ENCODE measurements at regions not wholly inside any gene's neighbourhood (a gene's known extent, or its start where the extent isn't known, plus 50 kb on each side); places are given as distances from the start of the nearest gene placed in this dataset.
A peak's percentile ranks its signal among the peaks of the same experiment; 100 is the strongest.

DNA sequence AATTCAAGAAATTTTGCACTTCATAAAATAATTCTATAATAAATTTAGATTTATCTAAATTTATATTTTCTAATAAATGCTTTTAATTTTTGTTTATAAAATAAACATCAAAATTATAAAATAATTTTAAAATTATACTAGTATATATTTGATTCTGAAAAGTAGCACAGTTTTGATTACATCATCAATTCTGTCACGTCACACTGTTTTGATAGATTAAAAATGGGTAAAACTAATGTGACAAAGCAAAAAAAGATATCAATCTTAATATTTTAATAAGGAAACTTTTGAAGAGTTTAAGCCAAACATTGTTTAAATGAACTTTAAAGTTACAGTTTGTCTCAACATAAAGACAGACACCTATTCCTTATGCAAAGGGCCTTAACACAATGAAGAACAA is 1001.8 kb downstream of the KCNT2 start:
- H3K27me3 ChIP-seq (replicated peaks): no peaks in the 10 kb centered on the region
- H3K4me3 ChIP-seq: no peak overlapping the region
- H3K9me3 ChIP-seq (replicated peaks): no peaks in the 10 kb centered on the region; the same call in 1 of the 2 replicates

DNA sequence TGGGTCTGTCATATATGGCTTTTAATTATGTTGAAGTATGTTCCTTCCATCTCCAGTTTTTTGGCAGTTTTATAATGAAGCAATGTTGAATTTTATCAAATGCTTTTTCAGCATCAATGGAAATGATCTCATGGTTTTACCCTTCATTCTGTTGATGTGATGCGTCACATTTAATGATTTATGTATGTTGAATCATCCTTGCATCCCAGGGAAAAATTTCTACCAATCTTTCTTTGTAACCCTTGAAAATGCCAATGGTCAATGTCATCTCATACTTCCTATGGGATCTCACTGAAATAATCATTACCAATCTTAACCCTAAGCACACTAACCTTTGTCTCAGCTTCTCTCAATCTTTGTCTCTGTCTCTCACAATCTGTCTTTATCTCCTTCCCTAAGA is 1004.0 kb downstream of the KCNT2 start:
- no peaks in the 10 kb centered on the region for H3K27me3 ChIP-seq (replicated peaks)
- no peak overlapping the region for H3K27ac ChIP-seq
- no peak for DNase-seq (ENCODE audit: low read depth in 1 of 2, low spot score in 2 of 2)
- no peaks in the 10 kb centered on the region for H3K4me1 ChIP-seq (replicated peaks)
- H3K4me3 ChIP-seq: no peak overlapping the region
- no peaks in the 10 kb centered on the region for H3K36me3 ChIP-seq
- H3K9me3 ChIP-seq (replicated peaks): no peaks in the 10 kb centered on the region; the same call in 1 of the 2 replicates

More for the DNA sequence above, 1001.8 kb downstream of the KCNT2 start:
- Histone ChIP-seq H3K36me3 (no peaks in the 10 kb centered on the region), H3K27ac (no peak overlapping the region), H3K4me1 (replicated peaks) (no peaks in the 10 kb centered on the region)
- no peak for DNase-seq (ENCODE audit: low read depth in 1 of 2, low spot score in 2 of 2)

DNA sequence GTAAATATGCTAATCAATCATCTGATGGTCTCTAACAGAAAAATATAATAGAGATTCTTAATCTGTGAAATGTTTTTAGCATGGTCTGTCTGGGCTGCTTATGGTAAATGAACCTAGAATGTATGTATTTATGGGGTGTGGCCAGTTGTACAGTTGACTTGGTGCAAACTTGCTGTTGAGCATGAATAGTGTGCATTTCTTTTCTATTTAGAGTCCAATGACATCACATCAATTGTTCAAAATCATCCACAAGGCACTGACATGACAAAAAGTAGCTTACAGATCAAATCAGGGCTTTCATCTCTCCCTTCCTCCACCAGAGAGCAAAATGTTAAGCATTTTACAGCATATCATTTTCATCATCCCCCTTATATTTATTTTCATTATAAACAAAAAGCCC is 1010.3 kb downstream of the KCNT2 start:
- no peaks in the 10 kb centered on the region for H3K36me3 ChIP-seq
- H3K27ac ChIP-seq: no peak overlapping the region
- no peaks in the 10 kb centered on the region for H3K9me3 ChIP-seq (replicated peaks)
- H3K4me3 ChIP-seq: no peak overlapping the region
- no peaks in the 10 kb centered on the region for H3K4me1 ChIP-seq (replicated peaks)
- DNase-seq (ENCODE audit: low read depth in 1 of 2, low spot score in 2 of 2): no peak
- H3K27me3 ChIP-seq (replicated peaks): no peaks in the 10 kb centered on the region

DNA sequence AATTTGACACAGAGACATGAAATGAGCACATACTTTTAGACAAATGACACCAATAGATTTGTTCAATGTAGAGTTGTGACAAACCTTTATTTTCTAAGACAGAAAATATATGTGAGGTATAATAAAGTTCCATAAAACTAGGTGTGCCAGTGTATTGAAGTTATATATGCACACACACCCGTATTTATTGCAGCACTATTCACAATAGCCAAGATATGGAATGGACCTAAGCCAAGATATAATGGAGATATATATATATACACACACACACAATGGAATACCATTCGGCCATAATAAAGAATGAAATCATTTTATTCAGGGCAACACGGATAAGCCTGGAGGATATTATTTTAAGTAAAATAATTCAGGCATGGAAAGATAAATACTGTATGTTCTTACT is 1013.5 kb downstream of the KCNT2 start:
- no peaks in the 10 kb centered on the region for H3K9me3 ChIP-seq (replicated peaks)
- H3K27ac ChIP-seq: no peak overlapping the region
- no peak for DNase-seq (ENCODE audit: low read depth in 1 of 2, low spot score in 2 of 2)
- H3K4me1 ChIP-seq (replicated peaks): no peaks in the 10 kb centered on the region
- no peak overlapping the region for H3K4me3 ChIP-seq
- H3K36me3 ChIP-seq: no peaks in the 10 kb centered on the region
- H3K27me3 ChIP-seq (replicated peaks): no peaks in the 10 kb centered on the region

DNA sequence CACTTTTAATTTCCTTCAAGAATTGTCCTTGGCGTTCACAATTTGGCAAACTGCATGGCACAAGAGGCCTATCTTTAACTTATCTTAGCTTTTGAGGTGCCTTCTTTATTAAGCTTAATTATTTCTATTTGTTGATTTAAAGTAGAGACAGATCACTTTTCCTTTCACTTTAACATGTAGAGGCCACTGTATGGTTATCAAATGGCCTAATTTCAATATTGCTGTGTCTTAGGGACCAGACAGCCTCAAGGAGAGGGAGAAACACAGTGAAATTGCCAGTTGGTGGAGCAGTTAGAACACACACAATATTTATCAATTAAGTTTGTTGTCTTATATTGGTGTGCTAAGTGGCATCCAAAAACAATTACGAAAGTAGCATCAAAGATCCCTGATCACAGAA is 1013.9 kb downstream of the KCNT2 start:
- no peaks in the 10 kb centered on the region for H3K4me1 ChIP-seq (replicated peaks)
- no peaks in the 10 kb centered on the region for H3K9me3 ChIP-seq (replicated peaks)
- DNase-seq (ENCODE audit: low read depth in 1 of 2, low spot score in 2 of 2): no peak
- H3K27me3 ChIP-seq (replicated peaks): no peaks in the 10 kb centered on the region
- H3K4me3 ChIP-seq: no peak overlapping the region
- H3K36me3 ChIP-seq: no peaks in the 10 kb centered on the region
- H3K27ac ChIP-seq: no peak overlapping the region

DNA sequence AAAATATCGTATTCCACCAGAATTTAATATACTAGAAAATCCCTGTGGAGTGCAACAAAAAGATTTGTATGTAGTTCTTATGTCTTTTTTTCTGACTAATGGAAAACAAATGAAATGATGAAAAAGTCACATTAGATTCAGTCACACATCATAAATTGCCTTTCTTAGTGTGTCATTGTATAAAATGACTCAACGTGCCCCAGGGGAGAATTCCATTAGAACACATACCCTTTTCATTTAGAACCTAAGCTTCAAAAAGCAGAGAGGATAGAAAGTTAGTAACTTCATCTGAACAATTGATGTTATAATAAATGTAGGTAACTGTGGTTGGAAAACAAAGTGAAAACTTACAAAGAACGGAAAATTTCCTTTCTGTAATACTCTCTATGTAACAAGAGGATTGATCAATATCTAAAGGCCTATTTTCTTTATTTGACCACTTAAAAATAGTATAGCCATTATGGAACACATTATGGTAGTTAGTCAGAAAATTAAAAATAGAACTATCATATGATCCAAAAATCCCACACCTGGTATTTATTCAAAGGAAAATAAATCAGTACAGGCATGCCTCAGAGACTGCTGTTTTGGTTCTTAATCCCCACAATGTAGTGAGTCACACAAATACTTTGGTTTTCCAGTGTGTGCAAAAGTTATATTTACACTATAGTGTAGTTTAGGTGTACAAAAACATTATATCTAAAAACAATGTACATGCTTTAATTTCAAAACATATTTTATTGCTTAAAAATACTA is 1016.1 kb downstream of the KCNT2 start:
- no peaks in the 10 kb centered on the region for H3K27me3 ChIP-seq (replicated peaks)
- no peaks in the 10 kb centered on the region for H3K4me1 ChIP-seq (replicated peaks)
- peak in 1 of 2 experiments; percentile 2 for DNase-seq (ENCODE audit: low read depth in 1 of 2, low spot score in 2 of 2)
- no peaks in the 10 kb centered on the region for H3K9me3 ChIP-seq (replicated peaks)
- no peaks in the 10 kb centered on the region for H3K36me3 ChIP-seq
- H3K27ac ChIP-seq: no peak overlapping the region
- no peak overlapping the region for H3K4me3 ChIP-seq

DNA sequence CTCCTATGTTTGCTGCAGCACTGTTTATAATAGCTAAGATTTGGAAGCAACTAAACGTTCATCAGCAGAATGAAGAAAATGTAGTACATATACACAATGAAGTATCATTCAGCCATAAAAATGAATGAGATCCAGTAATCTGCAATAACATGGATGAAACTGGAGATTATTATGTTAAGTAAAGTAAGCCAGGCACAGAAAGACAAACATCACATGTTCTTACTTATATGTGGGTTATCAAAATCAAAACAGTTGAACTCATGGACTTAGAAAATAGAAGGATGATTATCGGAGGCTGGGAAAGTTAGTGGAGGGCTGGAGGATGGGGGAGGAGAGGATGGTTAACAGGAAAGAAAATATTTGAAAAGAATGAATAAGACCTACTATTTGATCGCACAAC is 1017.6 kb downstream of the KCNT2 start:
- DNase-seq (ENCODE audit: low read depth in 1 of 2, low spot score in 2 of 2): no peak
- Histone ChIP-seq H3K9me3 (replicated peaks) (no peaks in the 10 kb centered on the region), H3K4me3 (no peak overlapping the region), H3K4me1 (replicated peaks) (no peaks in the 10 kb centered on the region), H3K27ac (no peak overlapping the region), H3K36me3 (no peaks in the 10 kb centered on the region), H3K27me3 (replicated peaks) (no peaks in the 10 kb centered on the region)

DNA sequence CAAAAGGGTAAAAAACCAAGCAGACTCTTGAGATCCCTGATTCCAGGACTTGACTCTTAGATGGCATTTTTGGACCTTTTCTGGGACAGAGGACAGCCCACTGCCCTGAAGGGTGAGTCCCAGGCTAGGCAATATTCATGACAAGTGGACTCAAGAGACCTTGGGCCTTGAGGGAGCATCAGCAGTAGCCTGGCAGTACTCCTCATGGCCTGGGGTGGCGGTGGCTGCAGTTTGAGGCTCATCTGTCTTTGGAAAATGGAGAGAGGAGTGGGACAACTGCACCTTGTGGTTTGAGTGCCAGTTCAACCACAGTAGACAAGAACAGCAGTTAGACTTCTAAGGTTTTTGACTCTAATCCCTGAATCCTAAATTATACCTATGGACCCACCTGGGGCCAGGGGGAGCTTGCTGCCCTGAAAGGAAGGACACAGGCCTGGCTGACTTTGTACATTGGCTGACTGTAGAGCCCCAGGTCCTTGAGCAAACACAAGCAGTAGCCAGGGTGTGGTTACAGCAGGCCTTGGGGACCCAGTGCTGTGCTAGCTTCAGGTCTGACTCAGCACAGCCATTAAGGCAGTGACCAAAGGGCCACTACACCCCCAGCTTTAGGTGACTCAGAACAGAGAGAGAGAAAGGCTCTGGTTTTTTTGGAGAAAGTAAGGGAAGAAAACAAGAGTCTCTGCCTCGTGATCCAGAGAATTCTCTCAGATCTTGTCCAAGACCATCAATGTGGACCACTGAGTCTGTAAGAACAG is 1023.2 kb downstream of the KCNT2 start:
- no peaks in the 10 kb centered on the region for H3K36me3 ChIP-seq
- no peak overlapping the region for H3K27ac ChIP-seq
- no peak for DNase-seq (ENCODE audit: low read depth in 1 of 2, low spot score in 2 of 2)
- H3K4me3 ChIP-seq: no peak overlapping the region
- no peaks in the 10 kb centered on the region for H3K27me3 ChIP-seq (replicated peaks)
- no peaks in the 10 kb centered on the region for H3K4me1 ChIP-seq (replicated peaks)
- no peaks in the 10 kb centered on the region for H3K9me3 ChIP-seq (replicated peaks)

DNA sequence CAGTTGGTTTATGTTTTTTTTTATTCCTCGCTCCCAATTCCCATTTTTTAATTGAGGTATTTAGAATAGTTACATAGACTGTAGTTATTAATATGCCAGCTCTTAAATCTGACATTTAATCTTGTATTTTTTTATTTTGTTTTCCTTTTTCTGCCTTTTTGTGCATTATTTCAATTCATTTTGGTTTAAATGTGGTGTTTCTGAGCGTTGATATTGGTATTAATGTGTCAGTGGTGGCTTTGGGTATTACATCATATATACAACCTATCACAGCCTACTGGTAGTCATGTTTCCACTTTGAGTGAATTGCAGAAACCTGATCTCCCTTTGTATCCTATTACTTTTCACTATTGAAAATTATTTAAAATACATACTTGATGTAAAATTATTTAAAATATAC is 1027.3 kb downstream of the KCNT2 start:
- no peak for DNase-seq (ENCODE audit: low read depth in 1 of 2, low spot score in 2 of 2)
- H3K27me3 ChIP-seq (replicated peaks): no peaks in the 10 kb centered on the region
- no peaks in the 10 kb centered on the region for H3K36me3 ChIP-seq
- no peaks in the 10 kb centered on the region for H3K4me1 ChIP-seq (replicated peaks)
- no peak overlapping the region for H3K27ac ChIP-seq
- H3K9me3 ChIP-seq (replicated peaks): 0 out of 2 replicates have a peak, but pooled peaks cover 4% of the 10 kb centered on the region
- no peak overlapping the region for H3K4me3 ChIP-seq

DNA sequence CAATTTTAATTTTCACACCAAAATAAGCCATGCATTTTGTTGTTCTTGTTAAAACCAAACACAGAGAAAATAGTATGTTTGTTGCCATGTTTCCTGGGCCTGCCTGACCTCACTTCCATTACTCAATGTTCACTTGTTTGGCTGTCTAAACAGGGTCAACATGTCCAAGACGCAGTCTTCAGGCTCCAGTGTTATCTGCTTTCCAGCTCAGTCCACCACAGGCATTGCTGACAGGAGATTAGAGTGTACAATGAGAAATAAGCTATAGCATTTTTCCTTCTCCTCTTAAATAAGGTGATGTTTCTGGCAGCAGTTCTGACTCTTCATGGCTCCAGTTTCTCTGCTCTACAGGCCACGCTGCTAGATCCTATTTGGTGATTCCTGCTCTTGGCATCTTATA is 1030.5 kb downstream of the KCNT2 start:
- Histone ChIP-seq H3K27me3 (replicated peaks) (no peaks in the 10 kb centered on the region), H3K36me3 (no peaks in the 10 kb centered on the region), H3K4me3 (no peak overlapping the region), H3K4me1 (replicated peaks) (no peaks in the 10 kb centered on the region), H3K27ac (no peak overlapping the region), H3K9me3 (replicated peaks) (0 out of 2 replicates have a peak, but pooled peaks cover 4% of the 10 kb centered on the region)
- no peak for DNase-seq (ENCODE audit: low read depth in 1 of 2, low spot score in 2 of 2)

DNA sequence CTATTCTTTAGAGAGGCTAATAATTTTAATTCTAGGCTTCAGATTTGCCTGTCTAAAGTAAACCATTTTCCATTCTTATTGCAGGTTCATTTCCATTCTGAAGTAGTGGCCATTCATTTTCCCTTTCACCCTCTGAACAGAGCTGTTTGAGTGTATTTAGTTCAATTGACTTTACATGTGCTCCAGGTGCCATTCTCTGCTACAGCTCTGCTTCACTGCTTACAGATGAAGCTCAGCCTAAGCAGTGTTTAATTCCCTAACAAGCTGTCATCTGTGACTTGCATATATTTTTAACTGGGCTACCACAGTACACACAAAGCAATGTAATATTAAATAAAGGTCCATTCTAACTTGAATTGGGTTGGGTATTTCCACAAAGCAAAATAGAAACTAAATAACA is 1031.6 kb downstream of the KCNT2 start:
- Histone ChIP-seq H3K27ac (no peak overlapping the region), H3K36me3 (no peaks in the 10 kb centered on the region), H3K4me1 (replicated peaks) (no peaks in the 10 kb centered on the region), H3K4me3 (no peak overlapping the region), H3K27me3 (replicated peaks) (no peaks in the 10 kb centered on the region), H3K9me3 (replicated peaks) (0 out of 2 replicates have a peak, but pooled peaks cover 4% of the 10 kb centered on the region)
- DNase-seq (ENCODE audit: low read depth in 1 of 2, low spot score in 2 of 2): no peak

DNA sequence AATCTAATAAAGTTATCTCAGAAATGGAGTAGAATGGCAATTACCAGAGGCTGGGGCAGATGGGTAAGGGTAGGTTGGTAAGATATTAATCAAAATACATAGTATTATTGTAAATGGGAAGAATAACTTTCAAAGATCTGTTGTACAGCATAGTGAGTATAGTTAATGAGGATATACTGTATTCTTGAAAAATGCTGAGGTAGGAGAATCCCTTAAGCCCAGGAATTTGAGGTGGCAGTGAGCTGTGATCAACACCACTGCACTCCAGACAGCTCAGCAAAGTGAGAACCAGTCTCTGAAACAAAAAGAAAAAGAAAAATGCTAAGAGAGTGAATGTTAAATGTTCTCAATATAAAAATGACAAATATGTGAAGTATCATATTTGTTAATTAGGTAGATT is 1033.7 kb downstream of the KCNT2 start:
- Histone ChIP-seq H3K4me3 (no peak overlapping the region), H3K4me1 (replicated peaks) (no peaks in the 10 kb centered on the region), H3K27ac (no peak overlapping the region), H3K27me3 (replicated peaks) (no peaks in the 10 kb centered on the region), H3K36me3 (no peaks in the 10 kb centered on the region), H3K9me3 (replicated peaks) (0 out of 2 replicates have a peak, but pooled peaks cover 4% of the 10 kb centered on the region)
- DNase-seq (ENCODE audit: low read depth in 1 of 2, low spot score in 2 of 2): no peak

DNA sequence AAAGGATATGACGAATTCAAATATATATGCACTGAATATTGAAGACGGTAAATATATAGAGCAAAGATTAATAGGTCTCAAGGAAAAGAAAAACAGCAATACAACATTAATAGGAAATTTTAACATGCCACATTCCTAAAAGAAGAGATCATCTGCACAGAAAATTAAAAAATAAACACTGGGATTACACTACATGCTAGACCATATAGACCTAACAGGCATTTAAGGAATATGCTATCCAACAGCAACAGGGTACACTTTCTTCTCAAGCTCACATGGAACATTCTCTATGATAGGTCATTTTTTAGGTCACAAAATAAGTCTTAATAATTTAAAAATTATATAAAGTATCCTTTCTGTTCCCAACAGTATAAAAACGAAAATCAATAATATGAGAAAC is 1038.3 kb downstream of the KCNT2 start:
- Histone ChIP-seq H3K36me3 (no peaks in the 10 kb centered on the region), H3K27ac (no peak overlapping the region), H3K4me1 (replicated peaks) (no peaks in the 10 kb centered on the region), H3K9me3 (replicated peaks) (no peaks in the 10 kb centered on the region), H3K4me3 (no peak overlapping the region), H3K27me3 (replicated peaks) (no peaks in the 10 kb centered on the region)
- DNase-seq (ENCODE audit: low read depth in 1 of 2, low spot score in 2 of 2): no peak

DNA sequence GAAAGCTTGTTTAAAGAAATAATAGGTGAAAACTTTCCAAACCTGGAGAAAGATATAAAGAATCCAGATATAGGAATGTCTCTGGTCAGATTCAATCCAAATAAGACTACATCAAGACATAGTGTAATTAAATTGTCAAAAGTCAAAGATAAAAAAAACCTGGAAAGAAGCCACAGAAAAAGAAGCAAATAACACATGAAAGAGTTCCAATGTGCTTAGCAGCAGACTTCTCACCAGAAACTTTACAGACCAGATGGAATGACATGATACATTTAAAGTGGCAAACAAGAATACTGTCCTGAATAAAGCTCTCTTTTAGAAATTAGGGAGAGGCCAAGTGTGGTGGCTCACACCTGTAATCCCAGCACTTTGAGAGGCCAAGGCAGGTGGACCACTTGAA is 1039.9 kb downstream of the KCNT2 start:
- Histone ChIP-seq H3K4me3 (no peak overlapping the region), H3K4me1 (replicated peaks) (no peaks in the 10 kb centered on the region), H3K36me3 (no peaks in the 10 kb centered on the region), H3K27ac (no peak overlapping the region), H3K9me3 (replicated peaks) (no peaks in the 10 kb centered on the region), H3K27me3 (replicated peaks) (no peaks in the 10 kb centered on the region)
- DNase-seq (ENCODE audit: low read depth in 1 of 2, low spot score in 2 of 2): no peak

All from SJSA1 (cell line).